HEK293 (cell line): ENCODE measurements at regions not wholly inside any gene's neighbourhood (a gene's known extent, or its start where the extent isn't known, plus 50 kb on each side); places are given as distances from the start of the nearest gene placed in this dataset.

Experiments used
- CTCF ChIP-seq: fragments of 450-650 bp; formaldehyde crosslinking; IDR thresholded peaks from 2 replicates; pipeline ENCODE4 v1.5.1; 2016; ENCODE audit warnings: missing biosample characterization, missing genetic modification characterization
- PATZ1 ChIP-seq: fragments of 450-650 bp; formaldehyde crosslinking; IDR thresholded peaks from 2 replicates; pipeline ENCODE4 v1.5.1; 2016; ENCODE audit warnings: missing biosample characterization, missing genetic modification characterization
- ZFP3 ChIP-seq: fragments of 450-650 bp; formaldehyde crosslinking; IDR thresholded peaks from 2 replicates; pipeline ENCODE4 v1.5.1; 2016; ENCODE audit warnings: low read depth, missing biosample characterization, missing genetic modification characterization
- ZNF274 ChIP-seq, 2 experiments: fragments of 200-500 bp in 1 of 2; fragments of 450-650 bp in 1 of 2; sonication (Bioruptor generic) in 1 of 2; formaldehyde crosslinking in 1 of 2; IDR thresholded peaks; 2 replicates each; pipeline versions ENCODE4 v1.5.1 to v1.6.1; 2014 to 2016; ENCODE audit warnings: borderline replicate concordance in 1 of 2, inconsistent platforms in 1 of 2, low read length in 1 of 2, missing biosample characterization in 1 of 2, missing genetic modification characterization in 1 of 2

- TF ChIP-seq CTCF (tag by site-specific recombination) (no peak), ZNF274 (IDR thresholded peaks at IDR 0.05; ENCODE audit: low read length) (no peak), ZNF274 (tag by site-specific recombination; IDR thresholded peaks at IDR 0.05; ENCODE audit: borderline replicate concordance) (no peak), PATZ1 (tag by site-specific recombination) (no peak), ZFP3 (tag by site-specific recombination) (no peak)
Observed at GRCh38 chr1:191912517-191912916, 245.7 kb upstream of the RGS18 start.
